ENCODE measurements at regions not wholly inside any gene's neighbourhood (a gene's known extent, or its start where the extent isn't known, plus 50 kb on each side); places are given as distances from the start of the nearest gene placed in this dataset.
"Not testable (repeated sequence)": the region's sequence is repeated elsewhere in the genome, so short reads cannot be mapped to it uniquely, and the experiment has no call there.

GRCh38 chr11:121936370-121936769 is 179.6 kb downstream of the BLID start:
- DNase-seq = no peak

GRCh38 chr11:121933694-121934093 is 182.3 kb downstream of the BLID start:
- DNase-seq = no peak

- DNase-seq = no peak
These were observed 182.7 kb downstream of the BLID start for GRCh38 chr11:121933294-121933693.

- no peak for DNase-seq
These were observed 183.3 kb downstream of the BLID start for GRCh38 chr11:121932646-121933185.

- no peak for DNase-seq
These were observed 184.2 kb downstream of the BLID start for GRCh38 chr11:121931748-121932352.

- no peak for DNase-seq
These were observed 184.9 kb downstream of the BLID start for GRCh38 chr11:121931121-121931520.

GRCh38 chr11:121930004-121930965 is 185.7 kb downstream of the BLID start:
- DNase-seq = no peak

- peak; percentile 0 for DNase-seq
These were observed 186.4 kb downstream of the BLID start for GRCh38 chr11:121929581-121929980.

GRCh38 chr11:121928597-121929580 is 187.1 kb downstream of the BLID start:
- no peak for DNase-seq

- no peak for DNase-seq
These were observed 188.2 kb downstream of the BLID start for GRCh38 chr11:121927789-121928188.

- no peak for DNase-seq
These were observed 188.8 kb downstream of the BLID start for GRCh38 chr11:121927097-121927785.

GRCh38 chr11:121924191-121924590 is 191.8 kb downstream of the BLID start:
- no peak for DNase-seq

GRCh38 chr11:121917482-121917881 is 198.5 kb downstream of the BLID start:
- no peak for DNase-seq

- DNase-seq = no peak
These were observed 201.4 kb downstream of the BLID start for GRCh38 chr11:121914508-121915059.

- DNase-seq = no peak
These were observed 206.4 kb downstream of the BLID start for GRCh38 chr11:121909596-121909995.

GRCh38 chr11:121907379-121907778 is 208.6 kb downstream of the BLID start:
- no peak for DNase-seq

GRCh38 chr11:121904148-121904547 is 211.9 kb downstream of the BLID start:
- no peak for DNase-seq

- no peak for DNase-seq
These were observed 214.1 kb downstream of the BLID start for GRCh38 chr11:121901886-121902285.

GRCh38 chr11:121901417-121901816 is 214.6 kb downstream of the BLID start:
- not testable (repeated sequence) for DNase-seq

GRCh38 chr11:121899520-121899919 is 216.5 kb downstream of the BLID start:
- no peak for DNase-seq

GRCh38 chr11:121898903-121899302 is 217.1 kb downstream of the BLID start:
- DNase-seq = no peak

- DNase-seq = no peak
These were observed 220.1 kb downstream of the BLID start for GRCh38 chr11:121895919-121896318.
